ENCODE measurements at regions not wholly inside any gene's neighbourhood (a gene's known extent, or its start where the extent isn't known, plus 50 kb on each side); places are given as distances from the start of the nearest gene placed in this dataset.

DNA sequence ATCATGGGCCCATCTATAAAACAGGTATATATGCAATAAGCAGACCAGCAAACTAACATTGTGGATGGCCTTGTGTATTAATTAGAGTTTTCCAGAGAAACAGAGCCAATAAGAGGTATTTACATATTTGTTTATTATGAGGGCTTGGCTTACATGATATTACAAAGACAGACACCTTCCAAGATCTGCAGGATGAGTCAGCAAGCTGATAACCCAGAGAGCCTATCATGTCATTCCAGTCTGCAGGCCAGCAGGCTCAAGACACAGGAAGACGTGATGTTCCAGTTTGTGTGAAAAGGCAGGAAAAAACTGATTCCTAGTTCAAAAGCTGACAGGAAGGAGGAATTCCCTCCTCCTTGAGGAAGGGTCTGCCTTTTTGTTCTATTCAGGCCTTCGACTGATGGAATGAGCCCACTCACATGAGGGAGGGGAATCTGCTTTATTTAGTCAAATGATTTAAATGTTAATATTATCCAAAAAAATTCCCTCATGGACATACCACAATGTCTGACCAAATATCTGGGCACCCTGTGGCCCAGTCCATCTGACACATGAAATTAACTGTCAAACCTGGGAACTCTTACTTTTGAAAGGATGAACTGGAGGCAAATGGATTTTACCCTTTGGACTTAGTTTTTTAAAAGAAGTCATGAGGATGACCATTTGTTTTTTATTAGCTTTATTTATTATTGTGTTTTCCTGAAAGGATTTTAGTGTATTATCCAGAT lies 161.2 kb upstream of the CHD1 start:
- TF ChIP-seq EZH2 (IDR thresholded peaks at IDR 0.05; ENCODE audit: low read length, unreplicated experiment) (no peak), EZH2phosphoT487 (IDR thresholded peaks at IDR 0.05; ENCODE audit: borderline replicate concordance, low read length) (no peak)
- TF ChIP-seq, protein P1, sequence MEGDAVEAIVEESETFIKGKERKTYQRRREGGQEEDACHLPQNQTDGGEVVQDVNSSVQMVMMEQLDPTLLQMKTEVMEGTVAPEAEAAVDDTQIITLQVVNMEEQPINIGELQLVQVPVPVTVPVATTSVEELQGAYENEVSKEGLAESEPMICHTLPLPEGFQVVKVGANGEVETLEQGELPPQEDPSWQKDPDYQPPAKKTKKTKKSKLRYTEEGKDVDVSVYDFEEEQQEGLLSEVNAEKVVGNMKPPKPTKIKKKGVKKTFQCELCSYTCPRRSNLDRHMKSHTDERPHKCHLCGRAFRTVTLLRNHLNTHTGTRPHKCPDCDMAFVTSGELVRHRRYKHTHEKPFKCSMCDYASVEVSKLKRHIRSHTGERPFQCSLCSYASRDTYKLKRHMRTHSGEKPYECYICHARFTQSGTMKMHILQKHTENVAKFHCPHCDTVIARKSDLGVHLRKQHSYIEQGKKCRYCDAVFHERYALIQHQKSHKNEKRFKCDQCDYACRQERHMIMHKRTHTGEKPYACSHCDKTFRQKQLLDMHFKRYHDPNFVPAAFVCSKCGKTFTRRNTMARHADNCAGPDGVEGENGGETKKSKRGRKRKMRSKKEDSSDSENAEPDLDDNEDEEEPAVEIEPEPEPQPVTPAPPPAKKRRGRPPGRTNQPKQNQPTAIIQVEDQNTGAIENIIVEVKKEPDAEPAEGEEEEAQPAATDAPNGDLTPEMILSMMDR (conservative IDR thresholded peaks at IDR 0.05; ENCODE audit: low read depth, low read length): no peak
- no TSS peak for BruUV-seq (replicated peaks)
- Histone ChIP-seq H3K4me3 (ENCODE audit: low read length) (no peak overlapping the region), H3K27me3 (ENCODE audit: low read length) (peaks cover 9% of the 10 kb centered on the region), H3K9me3 (ENCODE audit: low read length) (no peaks in the 10 kb centered on the region), H3K79me2 (ENCODE audit: low read length) (no peaks in the 10 kb centered on the region), H3K4me2 (ENCODE audit: low read length) (no peak overlapping the region), H4K20me1 (ENCODE audit: low read length) (no peaks in the 10 kb centered on the region), H3K4me1 (ENCODE audit: insufficient read depth, low read length) (no peaks in the 10 kb centered on the region), H3K27ac (ENCODE audit: low read length) (no peak overlapping the region), H2AFZ (ENCODE audit: low read length) (no peak overlapping the region), H3K9ac (ENCODE audit: low read length) (no peak overlapping the region), H3F3A (ENCODE audit: low read length, unreplicated experiment) (no peaks in the 10 kb centered on the region), H3K36me3 (ENCODE audit: low read depth, low read length) (no peaks in the 10 kb centered on the region), H3K9me2 (replicated peaks; ENCODE audit: low read length) (no peaks in the 10 kb centered on the region)
- ATAC-seq (no peak), DNase-seq (no peak)
- intact Hi-C loops (cut with micrococcal nuclease): no loop called here
- ChIA-PET CTCF (no interaction called here), POLR2A (ENCODE audit: unreplicated experiment) (no interaction called here)

DNA sequence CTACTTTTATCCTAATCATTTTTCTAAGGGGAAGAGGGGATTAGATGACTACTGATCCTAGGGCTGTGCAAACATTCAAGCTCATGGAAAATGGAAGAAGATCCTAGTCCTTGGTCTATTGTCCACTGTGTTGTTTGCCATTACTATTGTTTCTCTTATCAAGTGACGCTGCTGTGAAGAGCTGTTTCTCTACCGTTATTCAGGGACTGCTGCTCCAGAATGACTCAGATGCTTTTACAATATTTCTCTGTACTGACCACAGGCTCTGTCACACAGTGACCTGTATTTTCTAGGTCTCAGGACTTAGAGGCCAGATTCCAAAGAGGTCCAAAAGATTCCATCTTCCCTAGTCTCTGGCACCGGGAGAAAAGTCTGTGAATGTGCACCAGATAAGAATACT lies 159.5 kb upstream of the CHD1 start:
- Histone ChIP-seq H3K36me3 (ENCODE audit: low read depth, low read length) (no peaks in the 10 kb centered on the region), H3K9me3 (ENCODE audit: low read length) (no peaks in the 10 kb centered on the region), H3K27ac (ENCODE audit: low read length) (no peak overlapping the region), H3K27me3 (ENCODE audit: low read length) (peaks cover 8% of the 10 kb centered on the region), H3K4me1 (ENCODE audit: insufficient read depth, low read length) (no peaks in the 10 kb centered on the region), H3K9me2 (replicated peaks; ENCODE audit: low read length) (no peaks in the 10 kb centered on the region), H3K79me2 (ENCODE audit: low read length) (no peaks in the 10 kb centered on the region), H3K9ac (ENCODE audit: low read length) (no peak overlapping the region), H3F3A (ENCODE audit: low read length, unreplicated experiment) (no peaks in the 10 kb centered on the region), H3K4me2 (ENCODE audit: low read length) (no peak overlapping the region), H2AFZ (ENCODE audit: low read length) (no peak overlapping the region), H3K4me3 (ENCODE audit: low read length) (no peak overlapping the region), H4K20me1 (ENCODE audit: low read length) (no peaks in the 10 kb centered on the region)
- no peak for DNase-seq
- intact Hi-C loops (cut with micrococcal nuclease): no loop called here
- CTCF ChIA-PET: no interaction called here
- POLR2A ChIA-PET (ENCODE audit: unreplicated experiment): no interaction called here
- BruUV-seq (replicated peaks): no TSS peak
- TF ChIP-seq EZH2 (IDR thresholded peaks at IDR 0.05; ENCODE audit: low read length, unreplicated experiment): no peak
- TF ChIP-seq, protein P1 (conservative IDR thresholded peaks at IDR 0.05; ENCODE audit: low read depth, low read length): no peak
- TF ChIP-seq EZH2phosphoT487 (IDR thresholded peaks at IDR 0.05; ENCODE audit: borderline replicate concordance, low read length): no peak
- peak; percentile 20; the same call in 1 of the 2 replicates for ATAC-seq

DNA sequence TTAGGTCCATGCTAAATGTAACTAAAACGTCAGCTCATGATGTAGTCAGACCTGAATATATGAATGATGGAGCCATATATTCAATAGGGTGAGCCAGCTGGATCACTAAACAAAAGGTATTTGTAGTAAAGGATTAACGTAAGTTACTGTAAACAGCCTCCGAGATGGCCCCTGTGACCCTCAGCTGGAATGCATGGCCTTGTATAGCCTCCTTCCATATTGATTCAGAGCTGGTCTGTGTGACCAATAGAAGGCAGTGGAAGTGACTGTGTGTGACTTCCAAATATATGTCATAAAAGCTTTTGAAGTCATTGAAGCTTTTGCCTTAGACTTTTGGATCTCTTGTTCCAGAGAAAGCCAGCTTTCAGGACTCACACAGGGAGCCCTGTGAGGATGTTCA lies 154.4 kb upstream of the CHD1 start:
- no peak for DNase-seq
- BruUV-seq (replicated peaks): no TSS peak
- no peak for ATAC-seq
- Histone ChIP-seq H3K9me3 (ENCODE audit: low read length) (no peaks in the 10 kb centered on the region), H3K4me1 (ENCODE audit: insufficient read depth, low read length) (no peaks in the 10 kb centered on the region), H4K20me1 (ENCODE audit: low read length) (no peaks in the 10 kb centered on the region), H3K9me2 (replicated peaks; ENCODE audit: low read length) (no peaks in the 10 kb centered on the region), H3F3A (ENCODE audit: low read length, unreplicated experiment) (no peaks in the 10 kb centered on the region), H3K4me2 (ENCODE audit: low read length) (no peak overlapping the region), H3K79me2 (ENCODE audit: low read length) (no peaks in the 10 kb centered on the region), H3K4me3 (ENCODE audit: low read length) (no peak overlapping the region), H3K9ac (ENCODE audit: low read length) (no peak overlapping the region), H3K36me3 (ENCODE audit: low read depth, low read length) (no peaks in the 10 kb centered on the region), H2AFZ (ENCODE audit: low read length) (no peak overlapping the region), H3K27me3 (ENCODE audit: low read length) (peaks cover 10% of the 10 kb centered on the region), H3K27ac (ENCODE audit: low read length) (no peak overlapping the region)
- ChIA-PET CTCF (no interaction called here), POLR2A (ENCODE audit: unreplicated experiment) (no interaction called here)
- intact Hi-C loops (cut with micrococcal nuclease): no loop called here
- TF ChIP-seq, protein P1 (conservative IDR thresholded peaks at IDR 0.05; ENCODE audit: low read depth, low read length): no peak

Measured in PC-3 (cell line).